ENCODE measurements at regions not wholly inside any gene's neighbourhood (a gene's known extent, or its start where the extent isn't known, plus 50 kb on each side); places are given as distances from the start of the nearest gene placed in this dataset.
"Not testable (repeated sequence)": the region's sequence is repeated elsewhere in the genome, so short reads cannot be mapped to it uniquely, and the experiment has no call there.

- Histone ChIP-seq H4K20me1 (ENCODE audit: control insufficient read depth, extremely low read depth, insufficient read depth, low read length) (no peaks in the 10 kb centered on the region), H3K36me3 (ENCODE audit: control insufficient read depth, insufficient read depth, low read length) (no peaks in the 10 kb centered on the region), H3K9ac (ENCODE audit: insufficient read depth, low read length) (no peak overlapping the region), H3K4me3 (replicated peaks in 1 of 4; ENCODE audit: control extremely low read depth in 1 of 4, insufficient read depth in 1 of 4, low read depth in 3 of 4, low read length in 4 of 4) (no peak overlapping the region), H3K4me1 (ENCODE audit: control insufficient read depth, extremely low read depth, insufficient read depth, low read length) (no peaks in the 10 kb centered on the region), H3K27ac (ENCODE audit: insufficient read depth, low read length) (no peak overlapping the region), H3K9me3 (ENCODE audit: control insufficient read depth, insufficient read depth, low read depth, low read length) (no peaks in the 10 kb centered on the region), H3K79me2 (ENCODE audit: control insufficient read depth, insufficient read depth, low read length) (no peaks in the 10 kb centered on the region), H2AFZ (ENCODE audit: low read length) (no peak overlapping the region), H3K27me3 (ENCODE audit: control insufficient read depth, insufficient read depth, low read length) (no peaks in the 10 kb centered on the region), H3K4me2 (ENCODE audit: extremely low read depth, insufficient read depth, low read length) (no peak overlapping the region)
- TF ChIP-seq CTCF (conservative IDR thresholded peaks at IDR 0.05 in 1 of 2, IDR thresholded peaks at IDR 0.05 in 1 of 2; ENCODE audit: low read depth in 1 of 2, low read length in 2 of 2) (no peak), EZH2 (IDR thresholded peaks at IDR 0.05; ENCODE audit: low read length, missing control alignments) (no peak)
- no peak for DNase-seq (ENCODE audit: low read depth in 2 of 2)
Measured at GRCh38 chr7:96561892-96562291, 147.8 kb downstream of the SEM1 start.

GRCh38 chr7:96558530-96558929 is 151.1 kb downstream of the SEM1 start:
- DNase-seq (ENCODE audit: low read depth in 2 of 2), result peak in 1 of 2 donors; percentile 35
- no peak overlapping the region for H3K4me3 ChIP-seq (replicated peaks in 1 of 4; ENCODE audit: control extremely low read depth in 1 of 4, insufficient read depth in 1 of 4, low read depth in 3 of 4, low read length in 4 of 4)
- TF ChIP-seq EZH2 (IDR thresholded peaks at IDR 0.05; ENCODE audit: low read length, missing control alignments) (no peak), CTCF (conservative IDR thresholded peaks at IDR 0.05 in 1 of 2, IDR thresholded peaks at IDR 0.05 in 1 of 2; ENCODE audit: low read depth in 1 of 2, low read length in 2 of 2) (no peak)
- H4K20me1 ChIP-seq (ENCODE audit: control insufficient read depth, extremely low read depth, insufficient read depth, low read length), result no peaks in the 10 kb centered on the region
- H3K36me3 ChIP-seq (ENCODE audit: control insufficient read depth, insufficient read depth, low read length), result no peaks in the 10 kb centered on the region
- no peak overlapping the region for H3K9ac ChIP-seq (ENCODE audit: insufficient read depth, low read length)
- no peaks in the 10 kb centered on the region for H3K27me3 ChIP-seq (ENCODE audit: control insufficient read depth, insufficient read depth, low read length)
- no peak overlapping the region for H3K27ac ChIP-seq (ENCODE audit: insufficient read depth, low read length)
- peak overlapping the region; percentile 39 for H2AFZ ChIP-seq (ENCODE audit: low read length)
- H3K9me3 ChIP-seq (ENCODE audit: control insufficient read depth, insufficient read depth, low read depth, low read length), result no peaks in the 10 kb centered on the region
- no peaks in the 10 kb centered on the region for H3K79me2 ChIP-seq (ENCODE audit: control insufficient read depth, insufficient read depth, low read length)
- H3K4me2 ChIP-seq (ENCODE audit: extremely low read depth, insufficient read depth, low read length), result no peak overlapping the region
- no peaks in the 10 kb centered on the region for H3K4me1 ChIP-seq (ENCODE audit: control insufficient read depth, extremely low read depth, insufficient read depth, low read length)

- TF ChIP-seq EZH2 (IDR thresholded peaks at IDR 0.05; ENCODE audit: low read length, missing control alignments) (no peak), CTCF (conservative IDR thresholded peaks at IDR 0.05 in 1 of 2, IDR thresholded peaks at IDR 0.05 in 1 of 2; ENCODE audit: low read depth in 1 of 2, low read length in 2 of 2) (no peak)
- H3K9me3 ChIP-seq (ENCODE audit: control insufficient read depth, insufficient read depth, low read depth, low read length), result no peaks in the 10 kb centered on the region
- H3K9ac ChIP-seq (ENCODE audit: insufficient read depth, low read length), result no peak overlapping the region
- no peak overlapping the region for H3K27ac ChIP-seq (ENCODE audit: insufficient read depth, low read length)
- H3K4me2 ChIP-seq (ENCODE audit: extremely low read depth, insufficient read depth, low read length), result no peak overlapping the region
- H4K20me1 ChIP-seq (ENCODE audit: control insufficient read depth, extremely low read depth, insufficient read depth, low read length), result no peaks in the 10 kb centered on the region
- peak in 1 of 2 donors; percentile 11 for DNase-seq (ENCODE audit: low read depth in 2 of 2)
- no peaks in the 10 kb centered on the region for H3K27me3 ChIP-seq (ENCODE audit: control insufficient read depth, insufficient read depth, low read length)
- H3K4me3 ChIP-seq (replicated peaks in 1 of 4; ENCODE audit: control extremely low read depth in 1 of 4, insufficient read depth in 1 of 4, low read depth in 3 of 4, low read length in 4 of 4), result no peak overlapping the region
- H2AFZ ChIP-seq (ENCODE audit: low read length), result peak overlapping the region; percentile 39
- no peaks in the 10 kb centered on the region for H3K79me2 ChIP-seq (ENCODE audit: control insufficient read depth, insufficient read depth, low read length)
- no peaks in the 10 kb centered on the region for H3K36me3 ChIP-seq (ENCODE audit: control insufficient read depth, insufficient read depth, low read length)
- H3K4me1 ChIP-seq (ENCODE audit: control insufficient read depth, extremely low read depth, insufficient read depth, low read length), result no peaks in the 10 kb centered on the region
Measured at GRCh38 chr7:96558093-96558492, 151.6 kb downstream of the SEM1 start.

- not testable (repeated sequence) for H3K4me2 ChIP-seq (ENCODE audit: extremely low read depth, insufficient read depth, low read length); H3K4me3 ChIP-seq (replicated peaks in 1 of 4; ENCODE audit: control extremely low read depth in 1 of 4, insufficient read depth in 1 of 4, low read depth in 3 of 4, low read length in 4 of 4); DNase-seq (ENCODE audit: low read depth in 2 of 2); H3K36me3 ChIP-seq (ENCODE audit: control insufficient read depth, insufficient read depth, low read length); H3K79me2 ChIP-seq (ENCODE audit: control insufficient read depth, insufficient read depth, low read length); H3K27me3 ChIP-seq (ENCODE audit: control insufficient read depth, insufficient read depth, low read length); H2AFZ ChIP-seq (ENCODE audit: low read length); H4K20me1 ChIP-seq (ENCODE audit: control insufficient read depth, extremely low read depth, insufficient read depth, low read length); H3K9me3 ChIP-seq (ENCODE audit: control insufficient read depth, insufficient read depth, low read depth, low read length); H3K27ac ChIP-seq (ENCODE audit: insufficient read depth, low read length); H3K4me1 ChIP-seq (ENCODE audit: control insufficient read depth, extremely low read depth, insufficient read depth, low read length); H3K9ac ChIP-seq (ENCODE audit: insufficient read depth, low read length)
Measured at GRCh38 chr7:96557598-96557997, 152.0 kb downstream of the SEM1 start.

All from fibroblast of lung (primary cell).